ENCODE measurements at regions not wholly inside any gene's neighbourhood (a gene's known extent, or its start where the extent isn't known, plus 50 kb on each side); places are given as distances from the start of the nearest gene placed in this dataset.
"Not testable (repeated sequence)": the region's sequence is repeated elsewhere in the genome, so short reads cannot be mapped to it uniquely, and the experiment has no call there.

GRCh38 chr11:87849216-87849615 lies 326.0 kb downstream of the RAB38 start:
- intact Hi-C loops (cut with micrococcal nuclease), result no loop called here
- no peak overlapping the region for H3K27ac Mint-ChIP-seq
- no peaks in the 10 kb centered on the region for H3K27me3 Mint-ChIP-seq (ENCODE audit: low read depth)
- no peaks in the 10 kb centered on the region for H3K9me3 Mint-ChIP-seq
- H3K4me3 Mint-ChIP-seq (ENCODE audit: low read depth), result no peak overlapping the region
- no peaks in the 10 kb centered on the region for H3K36me3 Mint-ChIP-seq (ENCODE audit: low read depth)
- DNase-seq (ENCODE audit: low spot score), result no peak
- no peaks in the 10 kb centered on the region for H3K4me1 Mint-ChIP-seq (ENCODE audit: low read depth)

DNA sequence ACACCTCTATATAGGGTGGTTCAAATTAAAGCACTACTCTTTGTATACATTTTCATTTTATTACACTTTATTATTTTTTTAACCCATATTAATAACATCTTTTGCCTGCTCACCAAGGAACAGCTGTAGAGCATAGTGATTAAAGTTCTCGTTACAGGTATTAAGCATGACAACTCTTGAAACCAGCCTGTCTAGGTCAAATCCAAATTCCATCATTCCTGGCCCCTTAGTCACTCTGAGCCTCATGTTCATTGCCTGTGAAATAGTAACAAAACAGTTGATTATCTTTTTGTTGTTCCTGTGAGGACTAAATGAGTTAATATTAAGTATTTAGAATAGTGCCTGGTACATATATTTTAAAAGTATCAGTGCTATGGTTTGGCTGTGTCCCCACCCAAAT lies 334.5 kb downstream of the RAB38 start:
- H3K9me3 Mint-ChIP-seq, result peaks cover 4% of the 10 kb centered on the region
- intact Hi-C loops (cut with micrococcal nuclease), result no loop called here
- no peak overlapping the region for H3K27ac Mint-ChIP-seq
- no peaks in the 10 kb centered on the region for H3K4me1 Mint-ChIP-seq (ENCODE audit: low read depth)
- H3K4me3 Mint-ChIP-seq (ENCODE audit: low read depth), result no peak overlapping the region
- DNase-seq (ENCODE audit: low spot score), result no peak
- H3K36me3 Mint-ChIP-seq (ENCODE audit: low read depth), result no peaks in the 10 kb centered on the region
- no peaks in the 10 kb centered on the region for H3K27me3 Mint-ChIP-seq (ENCODE audit: low read depth)

DNA sequence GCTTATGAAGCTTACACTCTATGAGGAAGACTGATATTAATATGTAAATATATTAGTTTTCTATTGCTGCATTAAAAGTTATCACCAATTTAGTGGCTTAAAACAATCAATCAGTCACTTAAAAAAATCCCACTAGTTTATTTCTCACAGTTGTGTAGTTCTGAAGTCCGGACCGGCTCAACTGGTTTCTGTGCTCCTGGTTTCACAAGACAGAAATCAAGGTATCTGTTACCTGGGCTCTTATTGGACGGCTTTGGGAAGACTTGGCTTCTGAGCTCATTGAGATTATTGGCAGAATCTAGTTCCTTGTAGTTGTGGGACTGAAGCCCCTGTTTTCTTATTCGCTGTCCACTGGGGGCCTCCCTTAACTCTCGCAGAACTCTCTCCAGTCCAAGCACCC lies 343.0 kb downstream of the RAB38 start:
- Mint-ChIP-seq H3K27me3 (ENCODE audit: low read depth) (no peaks in the 10 kb centered on the region), H3K27ac (no peak overlapping the region), H3K9me3 (no peaks in the 10 kb centered on the region), H3K4me3 (ENCODE audit: low read depth) (no peak overlapping the region), H3K4me1 (ENCODE audit: low read depth) (no peaks in the 10 kb centered on the region), H3K36me3 (ENCODE audit: low read depth) (no peaks in the 10 kb centered on the region)
- DNase-seq (ENCODE audit: low spot score), result no peak
- intact Hi-C loops (cut with micrococcal nuclease), result no loop called here

GRCh38 chr11:87820011-87820410 lies 355.2 kb downstream of the RAB38 start:
- intact Hi-C loops (cut with micrococcal nuclease), result no loop called here
- no peak for DNase-seq (ENCODE audit: low spot score)
- Mint-ChIP-seq H3K27me3 (ENCODE audit: low read depth) (no peaks in the 10 kb centered on the region), H3K4me1 (ENCODE audit: low read depth) (no peaks in the 10 kb centered on the region), H3K4me3 (ENCODE audit: low read depth) (no peak overlapping the region), H3K36me3 (ENCODE audit: low read depth) (no peaks in the 10 kb centered on the region), H3K9me3 (no peaks in the 10 kb centered on the region), H3K27ac (no peak overlapping the region)

- Mint-ChIP-seq H3K36me3 (ENCODE audit: low read depth) (no peaks in the 10 kb centered on the region), H3K4me3 (ENCODE audit: low read depth) (no peak overlapping the region), H3K4me1 (ENCODE audit: low read depth) (no peaks in the 10 kb centered on the region), H3K27ac (no peak overlapping the region), H3K9me3 (no peaks in the 10 kb centered on the region), H3K27me3 (ENCODE audit: low read depth) (no peaks in the 10 kb centered on the region)
- no peak for DNase-seq (ENCODE audit: low spot score)
- intact Hi-C loops (cut with micrococcal nuclease), result no loop called here
These were observed 356.1 kb downstream of the RAB38 start for GRCh38 chr11:87819151-87819550.

- no peaks in the 10 kb centered on the region for H3K9me3 Mint-ChIP-seq
- no peaks in the 10 kb centered on the region for H3K4me1 Mint-ChIP-seq (ENCODE audit: low read depth)
- intact Hi-C loops (cut with micrococcal nuclease), result no loop called here
- no peak for DNase-seq (ENCODE audit: low spot score)
- no peaks in the 10 kb centered on the region for H3K36me3 Mint-ChIP-seq (ENCODE audit: low read depth)
- no peaks in the 10 kb centered on the region for H3K27me3 Mint-ChIP-seq (ENCODE audit: low read depth)
- no peak overlapping the region for H3K27ac Mint-ChIP-seq
- no peak overlapping the region for H3K4me3 Mint-ChIP-seq (ENCODE audit: low read depth)
These were observed 362.5 kb downstream of the RAB38 start for GRCh38 chr11:87812571-87813365.

DNA sequence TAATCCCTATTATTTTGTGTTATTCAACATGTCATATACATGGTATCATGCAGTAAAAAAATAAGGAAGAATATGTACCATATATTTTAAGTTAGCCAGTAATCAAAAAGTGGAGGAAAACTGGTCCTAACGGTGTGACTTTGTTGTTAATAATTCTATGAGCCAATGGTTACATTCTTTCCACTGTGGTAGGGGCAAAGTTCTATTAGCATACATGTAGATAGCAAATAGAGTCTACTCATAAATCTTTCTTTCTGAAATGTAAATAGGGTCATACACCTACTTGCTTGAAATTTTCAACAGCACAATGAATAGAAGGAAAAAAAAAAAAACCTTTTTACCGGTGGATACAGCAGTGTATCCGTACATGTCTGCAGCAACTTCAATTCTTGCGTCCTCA lies 364.8 kb downstream of the RAB38 start:
- no peak for DNase-seq (ENCODE audit: low spot score)
- H3K27me3 Mint-ChIP-seq (ENCODE audit: low read depth), result no peaks in the 10 kb centered on the region
- no peak overlapping the region for H3K27ac Mint-ChIP-seq
- intact Hi-C loops (cut with micrococcal nuclease), result no loop called here
- no peak overlapping the region for H3K4me3 Mint-ChIP-seq (ENCODE audit: low read depth)
- H3K36me3 Mint-ChIP-seq (ENCODE audit: low read depth), result no peaks in the 10 kb centered on the region
- H3K4me1 Mint-ChIP-seq (ENCODE audit: low read depth), result no peaks in the 10 kb centered on the region
- H3K9me3 Mint-ChIP-seq, result no peaks in the 10 kb centered on the region

DNA sequence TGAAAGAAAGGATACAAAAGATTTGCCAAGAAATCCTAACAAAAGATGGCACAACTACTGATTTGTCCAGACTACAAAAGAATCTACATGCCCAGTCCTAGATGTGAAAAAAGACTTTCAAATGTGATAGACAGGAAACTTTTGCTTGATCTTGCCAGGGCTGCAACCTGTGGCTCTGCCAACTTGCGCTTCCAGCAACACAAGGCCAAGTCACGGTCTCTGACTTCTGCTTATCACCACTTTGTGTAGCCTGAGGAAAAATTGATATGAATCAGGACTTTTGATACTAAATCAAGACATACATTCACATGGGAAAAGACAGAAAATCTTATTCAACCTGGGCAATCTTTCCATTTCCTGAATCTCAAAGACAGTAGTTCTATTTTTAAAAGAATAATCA lies 366.0 kb downstream of the RAB38 start:
- H3K27ac Mint-ChIP-seq, result no peak overlapping the region
- H3K9me3 Mint-ChIP-seq, result no peaks in the 10 kb centered on the region
- H3K4me3 Mint-ChIP-seq (ENCODE audit: low read depth), result no peak overlapping the region
- DNase-seq (ENCODE audit: low spot score), result no peak
- no peaks in the 10 kb centered on the region for H3K27me3 Mint-ChIP-seq (ENCODE audit: low read depth)
- intact Hi-C loops (cut with micrococcal nuclease), result no loop called here
- no peaks in the 10 kb centered on the region for H3K36me3 Mint-ChIP-seq (ENCODE audit: low read depth)
- no peaks in the 10 kb centered on the region for H3K4me1 Mint-ChIP-seq (ENCODE audit: low read depth)

DNA sequence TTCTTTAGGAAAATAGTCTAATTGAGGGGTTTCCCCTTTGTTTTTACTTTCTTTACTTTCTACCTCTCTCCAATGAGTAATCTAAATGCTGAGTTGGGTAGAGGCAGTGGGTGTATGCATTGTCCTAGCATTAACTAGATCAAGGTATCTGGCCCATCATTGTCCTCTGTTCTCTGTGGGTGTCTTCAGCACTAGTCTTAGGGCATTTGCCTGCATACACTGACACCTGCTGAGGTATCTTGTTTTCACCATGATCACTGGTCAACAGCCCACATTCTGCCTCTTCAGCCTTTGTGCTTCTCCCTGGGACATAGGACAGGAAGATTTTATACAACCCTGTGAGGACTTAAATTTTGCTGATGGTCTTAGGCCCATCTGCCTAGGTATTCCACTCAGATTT lies 371.1 kb downstream of the RAB38 start:
- Mint-ChIP-seq H3K27ac (no peak overlapping the region), H3K4me1 (ENCODE audit: low read depth) (no peaks in the 10 kb centered on the region), H3K4me3 (ENCODE audit: low read depth) (no peak overlapping the region), H3K9me3 (peaks cover 4% of the 10 kb centered on the region), H3K36me3 (ENCODE audit: low read depth) (no peaks in the 10 kb centered on the region), H3K27me3 (ENCODE audit: low read depth) (no peaks in the 10 kb centered on the region)
- DNase-seq (ENCODE audit: low spot score), result no peak
- intact Hi-C loops (cut with micrococcal nuclease), result no loop called here

DNA sequence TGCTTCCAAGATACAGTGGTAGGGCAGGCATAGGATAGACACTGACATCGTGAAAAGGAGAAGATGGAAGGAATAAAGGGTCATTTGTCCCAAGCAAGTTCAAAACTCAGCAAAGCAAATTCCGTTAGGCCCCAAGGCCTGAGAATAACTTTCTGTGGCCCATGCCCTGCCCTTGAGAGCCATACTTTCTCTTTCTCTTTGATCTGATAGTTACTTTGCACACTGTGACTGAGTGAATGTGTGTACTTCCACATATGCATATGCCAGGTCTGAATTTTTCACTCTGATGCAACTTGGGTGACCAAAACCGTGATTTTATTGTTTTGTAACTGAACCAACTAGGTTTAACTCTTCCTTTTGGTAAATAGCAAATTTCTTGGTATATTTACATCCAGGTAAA lies 371.5 kb downstream of the RAB38 start:
- H3K27ac Mint-ChIP-seq, result no peak overlapping the region
- H3K27me3 Mint-ChIP-seq (ENCODE audit: low read depth), result no peaks in the 10 kb centered on the region
- H3K4me3 Mint-ChIP-seq (ENCODE audit: low read depth), result no peak overlapping the region
- no peak for DNase-seq (ENCODE audit: low spot score)
- peaks cover 4% of the 10 kb centered on the region for H3K9me3 Mint-ChIP-seq
- H3K36me3 Mint-ChIP-seq (ENCODE audit: low read depth), result no peaks in the 10 kb centered on the region
- intact Hi-C loops (cut with micrococcal nuclease), result no loop called here
- H3K4me1 Mint-ChIP-seq (ENCODE audit: low read depth), result no peaks in the 10 kb centered on the region

- H3K4me3 Mint-ChIP-seq (ENCODE audit: low read depth); H3K27me3 Mint-ChIP-seq (ENCODE audit: low read depth); H3K27ac Mint-ChIP-seq; intact Hi-C loops (cut with micrococcal nuclease); H3K9me3 Mint-ChIP-seq; H3K36me3 Mint-ChIP-seq (ENCODE audit: low read depth); DNase-seq (ENCODE audit: low spot score); H3K4me1 Mint-ChIP-seq (ENCODE audit: low read depth): not testable (repeated sequence)
These were observed 390.4 kb downstream of the RAB38 start for GRCh38 chr11:87784862-87785261.

DNA sequence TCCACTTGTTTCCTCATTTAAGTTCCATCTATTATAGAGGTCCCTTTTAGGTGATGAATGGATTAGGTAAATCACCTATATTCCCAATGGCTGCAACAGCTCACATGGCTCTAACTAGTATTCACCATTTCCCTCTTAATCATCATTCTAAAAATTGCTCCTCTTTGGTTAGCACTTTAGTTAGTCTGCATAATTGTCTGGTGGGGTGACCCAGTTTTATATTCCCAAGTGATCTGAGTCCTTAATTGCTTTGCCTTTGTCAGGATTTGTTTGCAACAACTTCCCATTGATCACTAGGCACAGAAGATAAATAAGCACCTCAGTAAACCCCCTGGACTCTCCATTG lies 395.2 kb downstream of the RAB38 start:
- peaks cover 5% of the 10 kb centered on the region for H3K9me3 Mint-ChIP-seq
- no peaks in the 10 kb centered on the region for H3K36me3 Mint-ChIP-seq (ENCODE audit: low read depth)
- H3K27ac Mint-ChIP-seq, result no peak overlapping the region
- intact Hi-C loops (cut with micrococcal nuclease), result no loop called here
- no peak for DNase-seq (ENCODE audit: low spot score)
- no peaks in the 10 kb centered on the region for H3K4me1 Mint-ChIP-seq (ENCODE audit: low read depth)
- no peak overlapping the region for H3K4me3 Mint-ChIP-seq (ENCODE audit: low read depth)
- H3K27me3 Mint-ChIP-seq (ENCODE audit: low read depth), result no peaks in the 10 kb centered on the region

GRCh38 chr11:87779276-87780067 lies 395.8 kb downstream of the RAB38 start:
- Mint-ChIP-seq H3K4me1 (ENCODE audit: low read depth) (no peaks in the 10 kb centered on the region), H3K27me3 (ENCODE audit: low read depth) (no peaks in the 10 kb centered on the region), H3K27ac (no peak overlapping the region), H3K36me3 (ENCODE audit: low read depth) (no peaks in the 10 kb centered on the region), H3K9me3 (peaks cover 5% of the 10 kb centered on the region), H3K4me3 (ENCODE audit: low read depth) (no peak overlapping the region)
- intact Hi-C loops (cut with micrococcal nuclease), result no loop called here
- no peak for DNase-seq (ENCODE audit: low spot score)
